Skeletal muscle tissue (tissue), 3 donors: ENCODE measurements at regions not wholly inside any gene's neighbourhood (a gene's known extent, or its start where the extent isn't known, plus 50 kb on each side); places are given as distances from the start of the nearest gene placed in this dataset.
"Not testable (repeated sequence)": the region's sequence is repeated elsewhere in the genome, so short reads cannot be mapped to it uniquely, and the experiment has no call there.

ENCODE experiments used
- H3K27ac ChIP-seq: one replicate; pipeline ENCODE4 v1.7.0; 2013; ENCODE audit warnings: mild to moderate bottlenecking, low read depth, low read length, inconsistent platforms
- H3K27me3 ChIP-seq, 3 donors: one replicate each; pipeline ENCODE4 v1.7.0; 2013; ENCODE audit warnings: low read length in 3 of 3; ENCODE audit not compliant: control insufficient read depth in 3 of 3, insufficient read depth in 3 of 3
- H3K36me3 ChIP-seq, 3 donors: one replicate each; pipeline ENCODE4 v1.7.0; 2013; ENCODE audit warnings: low read length in 3 of 3; ENCODE audit not compliant: control insufficient read depth in 3 of 3, insufficient read depth in 3 of 3
- H3K4me1 ChIP-seq, 3 donors: one replicate each; pipeline ENCODE4 v1.7.0; 2013; ENCODE audit warnings: low read length in 3 of 3, mild to moderate bottlenecking in 3 of 3; ENCODE audit not compliant: control insufficient read depth in 3 of 3, insufficient read depth in 3 of 3
- H3K4me3 ChIP-seq, 3 donors: one replicate each; pipeline ENCODE4 v1.7.0; 2013; ENCODE audit warnings: low read length in 3 of 3
- H3K9ac ChIP-seq, 3 donors: one replicate each; pipeline ENCODE4 v1.7.0; 2013; ENCODE audit warnings: low read length in 3 of 3, mild to moderate bottlenecking in 3 of 3, moderate library complexity in 2 of 3, low read depth in 1 of 3
- H3K9me3 ChIP-seq, 3 donors: one replicate each; pipeline ENCODE4 v1.7.0; 2013; ENCODE audit warnings: low read length in 3 of 3; ENCODE audit not compliant: control insufficient read depth in 3 of 3
- donor health status: Osteomylitis.

DNA sequence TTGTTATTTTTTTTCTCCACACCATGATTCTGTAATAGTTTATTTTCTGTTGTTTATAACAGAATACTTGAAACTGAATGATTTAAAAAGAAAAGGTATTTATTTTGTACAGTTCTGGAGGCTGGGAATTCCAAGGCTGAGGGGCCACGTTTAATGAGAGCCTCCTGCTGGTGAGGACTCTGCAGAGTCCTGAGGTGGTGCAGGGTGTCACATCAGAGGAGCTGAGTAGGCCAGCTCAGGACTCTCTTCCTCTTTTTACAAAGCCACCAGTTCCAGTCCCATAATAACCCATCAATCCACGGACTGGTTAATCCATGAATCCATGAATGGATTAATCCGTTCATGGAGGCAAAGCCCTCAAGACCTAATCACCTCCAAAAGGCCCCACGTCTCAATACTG lies 71.6 kb downstream of the TFAP2A start:
- no peak overlapping the region for H3K4me3 ChIP-seq
- H3K27me3 ChIP-seq = no peaks in the 10 kb centered on the region
- H3K9me3 ChIP-seq = peaks cover 0 to 2% (median 0%) of the 10 kb centered on the region in 3 donors
- H3K4me1 ChIP-seq = no peaks in the 10 kb centered on the region
- H3K27ac ChIP-seq = no peak overlapping the region
- no peaks in the 10 kb centered on the region for H3K36me3 ChIP-seq
- no peak overlapping the region for H3K9ac ChIP-seq

GRCh38 chr6:10341605-10342004 lies 73.3 kb downstream of the TFAP2A start:
- Histone ChIP-seq H3K4me1 (no peaks in the 10 kb centered on the region), H3K36me3 (no peaks in the 10 kb centered on the region), H3K4me3 (no peak overlapping the region), H3K27me3 (no peaks in the 10 kb centered on the region), H3K27ac (no peak overlapping the region), H3K9me3 (peaks cover 0 to 2% (median 0%) of the 10 kb centered on the region in 3 donors), H3K9ac (no peak overlapping the region)

GRCh38 chr6:10338151-10338550 lies 76.7 kb downstream of the TFAP2A start:
- H3K27ac ChIP-seq = no peak overlapping the region
- no peaks in the 10 kb centered on the region for H3K36me3 ChIP-seq
- no peaks in the 10 kb centered on the region for H3K4me1 ChIP-seq
- no peak overlapping the region for H3K9ac ChIP-seq
- no peak overlapping the region for H3K4me3 ChIP-seq
- H3K27me3 ChIP-seq = no peaks in the 10 kb centered on the region
- H3K9me3 ChIP-seq = no peaks in the 10 kb centered on the region

DNA sequence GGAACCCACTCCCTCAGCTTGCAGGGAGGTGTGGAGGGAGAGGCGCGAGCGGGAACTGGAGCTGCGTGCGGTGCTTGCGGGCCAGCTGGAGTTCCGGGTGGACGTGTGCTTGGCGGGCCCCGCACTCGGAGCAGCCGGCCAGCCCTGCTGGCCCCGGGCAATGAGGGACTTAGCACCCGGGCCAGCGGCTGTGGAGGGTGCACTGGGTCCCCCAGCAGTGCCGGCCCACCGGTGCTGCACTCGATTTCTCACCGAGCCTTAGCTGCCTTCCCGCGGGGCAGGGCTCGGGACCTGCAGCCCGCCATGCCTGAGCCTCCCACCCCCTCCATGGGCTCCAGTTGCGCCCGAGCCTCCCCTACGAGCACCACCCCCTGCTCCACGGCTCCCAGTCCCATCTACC lies 77.5 kb downstream of the TFAP2A start:
- not testable (repeated sequence) for H3K9me3 ChIP-seq, H3K4me3 ChIP-seq, H3K36me3 ChIP-seq

GRCh38 chr6:10332111-10332510 lies 82.8 kb downstream of the TFAP2A start:
- Histone ChIP-seq H3K4me3 (no peak overlapping the region), H3K36me3 (no peaks in the 10 kb centered on the region), H3K9ac (no peak overlapping the region), H3K9me3 (no peaks in the 10 kb centered on the region), H3K27me3 (no peaks in the 10 kb centered on the region), H3K27ac (no peak overlapping the region), H3K4me1 (no peaks in the 10 kb centered on the region)

More for the DNA sequence above, 77.5 kb downstream of the TFAP2A start:
- not testable (repeated sequence) for H3K9ac ChIP-seq, H3K27ac ChIP-seq, H3K4me1 ChIP-seq, H3K27me3 ChIP-seq

- no peaks in the 10 kb centered on the region for H3K9me3 ChIP-seq
- no peak overlapping the region for H3K27ac ChIP-seq
- H3K9ac ChIP-seq = no peak overlapping the region
- H3K4me3 ChIP-seq = no peak overlapping the region
- H3K4me1 ChIP-seq = no peaks in the 10 kb centered on the region
- H3K36me3 ChIP-seq = no peaks in the 10 kb centered on the region
- H3K27me3 ChIP-seq = no peaks in the 10 kb centered on the region
These were observed 83.4 kb downstream of the TFAP2A start for GRCh38 chr6:10331334-10331968.

DNA sequence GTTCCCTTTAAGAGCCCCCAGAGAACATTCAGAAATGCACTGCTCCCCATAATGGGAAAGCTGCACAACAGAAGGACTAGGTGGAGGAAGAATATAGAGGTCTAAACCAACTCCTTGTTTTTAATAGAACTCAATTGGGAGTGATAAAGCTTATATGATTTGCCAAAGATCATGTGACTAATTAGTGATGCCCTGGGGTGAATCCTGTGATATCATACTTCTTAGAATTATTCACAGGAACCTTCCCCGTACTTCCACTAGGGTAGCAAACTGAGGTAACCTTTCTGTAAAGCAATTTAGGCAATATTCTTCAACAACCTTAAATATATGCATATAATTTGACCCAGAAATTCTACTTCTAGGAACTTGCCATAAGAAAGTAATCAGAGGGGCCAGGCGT lies 84.4 kb downstream of the TFAP2A start:
- no peaks in the 10 kb centered on the region for H3K27me3 ChIP-seq
- H3K4me1 ChIP-seq = no peaks in the 10 kb centered on the region
- no peaks in the 10 kb centered on the region for H3K9me3 ChIP-seq
- no peak overlapping the region for H3K27ac ChIP-seq
- no peak overlapping the region for H3K4me3 ChIP-seq
- H3K9ac ChIP-seq = no peak overlapping the region
- H3K36me3 ChIP-seq = no peaks in the 10 kb centered on the region

GRCh38 chr6:10323018-10323417 lies 91.9 kb downstream of the TFAP2A start:
- no peak overlapping the region for H3K9ac ChIP-seq
- peaks cover 0 to 5% (median 0%) of the 10 kb centered on the region in 3 donors for H3K27me3 ChIP-seq
- no peak overlapping the region for H3K27ac ChIP-seq

DNA sequence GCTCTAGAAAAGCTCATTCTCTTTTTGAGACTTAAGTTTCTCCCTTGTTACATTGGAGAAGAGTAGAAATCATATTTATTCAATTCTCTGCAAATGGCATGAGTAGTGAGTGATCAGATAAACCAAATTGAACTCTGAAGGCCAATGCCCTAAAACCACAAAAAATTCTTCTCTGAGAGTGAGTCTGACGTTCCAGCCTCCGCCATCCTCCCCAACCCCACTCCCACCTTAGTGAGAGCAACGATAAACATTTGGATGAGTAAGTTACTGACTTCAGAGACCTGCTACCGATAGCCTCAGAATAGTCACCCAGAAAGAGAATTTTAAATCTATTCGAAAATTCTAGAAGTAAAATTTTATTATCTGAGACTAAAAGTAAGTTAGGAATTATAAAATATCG lies 94.6 kb downstream of the TFAP2A start:
- peaks cover 0 to 4% (median 0%) of the 10 kb centered on the region in 3 donors for H3K9me3 ChIP-seq
- H3K27ac ChIP-seq = no peak overlapping the region
- H3K4me1 ChIP-seq = no peaks in the 10 kb centered on the region
- no peak overlapping the region for H3K4me3 ChIP-seq
- H3K36me3 ChIP-seq = no peaks in the 10 kb centered on the region
- peaks cover 0 to 11% (median 0%) of the 10 kb centered on the region in 3 donors for H3K27me3 ChIP-seq
- H3K9ac ChIP-seq = no peak overlapping the region

More at GRCh38 chr6:10323018-10323417, 91.9 kb downstream of the TFAP2A start:
- no peak overlapping the region for H3K4me3 ChIP-seq
- H3K4me1 ChIP-seq = no peaks in the 10 kb centered on the region
- H3K9me3 ChIP-seq = peaks cover 0 to 4% (median 0%) of the 10 kb centered on the region in 3 donors
- no peaks in the 10 kb centered on the region for H3K36me3 ChIP-seq

- Histone ChIP-seq H3K36me3 (no peaks in the 10 kb centered on the region), H3K27ac (no peak overlapping the region), H3K4me1 (no peaks in the 10 kb centered on the region), H3K4me3 (no peak overlapping the region), H3K9me3 (peaks cover 0 to 2% (median 0%) of the 10 kb centered on the region in 3 donors), H3K9ac (no peak overlapping the region), H3K27me3 (peaks cover 0 to 12% (median 0%) of the 10 kb centered on the region in 3 donors)
These were observed 98.5 kb downstream of the TFAP2A start for GRCh38 chr6:10316373-10316721.
